Choroid plexus epithelial cell (primary cell): ENCODE measurements at regions not wholly inside any gene's neighbourhood (a gene's known extent, or its start where the extent isn't known, plus 50 kb on each side); places are given as distances from the start of the nearest gene placed in this dataset.
"Not testable (repeated sequence)": the region's sequence is repeated elsewhere in the genome, so short reads cannot be mapped to it uniquely, and the experiment has no call there.

Experiments used
- DNase-seq: peaks from one replicate; pipeline ENCODE4 v3.0.0-alpha.2; 2010; ENCODE audit warnings: low read depth
- H3K4me3 ChIP-seq: 2 replicates; pipeline ENCODE4 v1.5.1; 2011; ENCODE audit warnings: low read depth, mild to moderate bottlenecking, control low read depth, low read length, moderate library complexity
- TF ChIP-seq, protein P1 (sequence below): conservative IDR thresholded peaks from 2 replicates; pipeline ENCODE4 v1.5.1; 2011; ENCODE audit warnings: low read depth, mild to moderate bottlenecking, control low read depth, inconsistent platforms, low read length, moderate library complexity

DNA sequence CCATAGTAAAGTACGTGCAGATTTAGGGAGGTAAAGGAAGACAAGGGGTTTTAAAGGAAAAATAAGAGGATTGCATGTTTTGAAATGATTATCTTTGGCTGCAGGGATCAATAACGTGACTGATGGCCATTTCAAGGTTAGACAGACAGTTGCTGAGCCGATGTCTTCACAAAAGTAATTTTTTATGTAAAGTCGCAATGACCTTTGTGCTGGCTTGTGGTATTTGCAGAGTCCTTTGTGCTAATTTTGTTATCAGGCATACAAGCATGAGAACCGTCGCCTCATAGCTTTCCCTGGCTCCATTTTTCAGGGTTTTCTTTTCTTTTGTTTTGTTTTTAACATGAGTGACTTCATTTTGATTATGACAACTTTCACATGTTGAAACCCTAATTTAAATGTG, 605.7 kb upstream of the GJE1 start:
- no peak overlapping the region for H3K4me3 ChIP-seq
- no peak for DNase-seq
- TF ChIP-seq, protein P1, sequence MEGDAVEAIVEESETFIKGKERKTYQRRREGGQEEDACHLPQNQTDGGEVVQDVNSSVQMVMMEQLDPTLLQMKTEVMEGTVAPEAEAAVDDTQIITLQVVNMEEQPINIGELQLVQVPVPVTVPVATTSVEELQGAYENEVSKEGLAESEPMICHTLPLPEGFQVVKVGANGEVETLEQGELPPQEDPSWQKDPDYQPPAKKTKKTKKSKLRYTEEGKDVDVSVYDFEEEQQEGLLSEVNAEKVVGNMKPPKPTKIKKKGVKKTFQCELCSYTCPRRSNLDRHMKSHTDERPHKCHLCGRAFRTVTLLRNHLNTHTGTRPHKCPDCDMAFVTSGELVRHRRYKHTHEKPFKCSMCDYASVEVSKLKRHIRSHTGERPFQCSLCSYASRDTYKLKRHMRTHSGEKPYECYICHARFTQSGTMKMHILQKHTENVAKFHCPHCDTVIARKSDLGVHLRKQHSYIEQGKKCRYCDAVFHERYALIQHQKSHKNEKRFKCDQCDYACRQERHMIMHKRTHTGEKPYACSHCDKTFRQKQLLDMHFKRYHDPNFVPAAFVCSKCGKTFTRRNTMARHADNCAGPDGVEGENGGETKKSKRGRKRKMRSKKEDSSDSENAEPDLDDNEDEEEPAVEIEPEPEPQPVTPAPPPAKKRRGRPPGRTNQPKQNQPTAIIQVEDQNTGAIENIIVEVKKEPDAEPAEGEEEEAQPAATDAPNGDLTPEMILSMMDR: no peak

- no peak overlapping the region for H3K4me3 ChIP-seq
- no peak for DNase-seq
- TF ChIP-seq, protein P1: no peak
Measured at GRCh38 chr6:141521440-141521839, 611.3 kb upstream of the GJE1 start.

- TF ChIP-seq, protein P1: no peak
- H3K4me3 ChIP-seq: no peak overlapping the region
- DNase-seq: peak; percentile 32
Measured at GRCh38 chr6:141513830-141514229, 618.9 kb upstream of the GJE1 start.

DNA sequence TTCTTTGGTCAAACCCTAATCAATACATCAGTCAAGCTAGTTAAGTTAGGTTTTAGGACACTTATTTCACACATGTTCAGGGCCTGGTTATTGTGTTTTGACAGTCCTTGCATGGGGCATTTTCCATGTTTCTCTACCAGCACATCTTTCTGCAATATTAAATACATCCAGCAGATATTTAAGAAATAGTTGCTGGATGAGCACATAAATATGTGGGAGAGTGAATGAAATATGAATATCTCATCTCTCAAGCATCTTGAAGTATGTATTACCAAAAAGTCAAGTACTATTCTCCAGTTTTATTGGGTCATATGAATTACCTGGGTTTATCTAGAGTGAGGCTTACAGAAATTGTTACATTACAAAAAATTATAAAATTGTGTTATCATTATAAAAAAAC, 621.9 kb upstream of the GJE1 start:
- TF ChIP-seq, protein P1: no peak
- no peak overlapping the region for H3K4me3 ChIP-seq
- DNase-seq: peak; percentile 38

DNA sequence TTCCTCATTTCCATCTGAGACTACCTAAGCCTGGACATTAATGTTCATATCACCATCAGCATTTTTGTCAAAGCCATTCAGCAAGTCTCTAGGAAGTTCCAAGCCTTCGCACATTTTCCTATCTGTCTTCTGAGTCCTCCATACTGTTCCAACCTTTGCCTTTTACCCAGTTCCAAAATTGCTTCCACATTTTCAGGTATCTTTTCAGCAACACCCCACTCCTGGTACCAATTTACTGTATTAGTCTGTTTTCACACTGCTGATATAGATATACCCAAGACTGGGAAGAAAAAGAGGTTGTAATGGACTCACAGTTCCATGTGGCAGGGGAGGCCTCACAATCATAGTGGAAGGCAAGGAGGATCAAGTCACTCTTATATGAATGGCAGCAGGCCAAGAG, 626.7 kb upstream of the GJE1 start:
- H3K4me3 ChIP-seq, DNase-seq: not testable (repeated sequence)

- H3K4me3 ChIP-seq, DNase-seq: not testable (repeated sequence)
Measured at GRCh38 chr6:141504318-141504717, 628.4 kb upstream of the GJE1 start.

DNA sequence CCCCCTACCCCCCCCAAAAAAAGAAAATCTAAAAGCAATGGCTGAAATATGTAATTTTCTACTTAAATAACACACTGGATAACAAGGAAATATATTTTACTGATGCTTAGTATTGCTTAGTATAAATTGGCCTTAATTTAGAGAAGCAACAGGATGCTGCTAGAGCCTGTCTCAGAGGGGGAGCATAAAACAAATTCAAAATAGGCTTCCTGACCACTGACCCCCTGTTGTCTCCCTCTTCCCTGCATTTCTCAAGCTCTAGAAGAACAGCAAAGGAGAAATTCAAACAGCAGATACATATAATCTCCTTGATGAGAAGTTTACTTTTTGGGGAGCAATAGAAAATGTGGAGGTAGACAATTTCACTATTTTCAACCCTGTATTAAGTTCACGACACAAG, 631.1 kb upstream of the GJE1 start:
- TF ChIP-seq, protein P1: no peak
- no peak for DNase-seq
- H3K4me3 ChIP-seq: no peak overlapping the region

- TF ChIP-seq, protein P1: no peak
- no peak overlapping the region for H3K4me3 ChIP-seq
- peak; percentile 52 for DNase-seq
Measured at GRCh38 chr6:141498977-141499376, 633.7 kb upstream of the GJE1 start.
